HL-60 (cell line): ENCODE measurements at regions not wholly inside any gene's neighbourhood (a gene's known extent, or its start where the extent isn't known, plus 50 kb on each side); places are given as distances from the start of the nearest gene placed in this dataset.

Source experiments
- POLR2AphosphoS5 ChIP-seq: IDR thresholded peaks from 2 replicates; pipeline ENCODE4 v1.6.1; 2012; ENCODE audit warnings: low read depth
- TF ChIP-seq, protein P1 (sequence below): IDR thresholded peaks from 2 replicates; pipeline ENCODE4 v1.6.1; 2012; ENCODE audit warnings: low read depth; ENCODE audit not compliant: insufficient replicate concordance

DNA sequence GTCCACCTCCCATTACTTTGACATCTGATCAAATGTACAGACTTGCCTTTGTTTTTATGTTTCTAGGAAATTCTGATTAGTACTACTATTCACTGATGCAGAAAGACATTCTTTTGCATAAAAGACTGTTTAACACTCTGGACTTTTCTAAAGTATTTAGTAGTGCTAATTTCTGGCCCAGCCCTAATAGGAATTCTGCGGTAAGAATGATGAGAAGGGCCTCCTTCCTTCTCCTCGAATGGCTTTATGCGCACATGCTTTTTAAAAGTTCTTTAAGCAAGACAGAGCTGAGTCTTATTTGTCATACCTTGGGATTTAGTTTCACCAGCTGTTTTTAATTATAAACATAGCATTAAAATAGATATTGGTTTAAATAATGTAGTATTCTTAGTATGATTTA, 192.3 kb upstream of the RBMS3 start:
- no peak for TF ChIP-seq POLR2AphosphoS5
- TF ChIP-seq, protein P1, sequence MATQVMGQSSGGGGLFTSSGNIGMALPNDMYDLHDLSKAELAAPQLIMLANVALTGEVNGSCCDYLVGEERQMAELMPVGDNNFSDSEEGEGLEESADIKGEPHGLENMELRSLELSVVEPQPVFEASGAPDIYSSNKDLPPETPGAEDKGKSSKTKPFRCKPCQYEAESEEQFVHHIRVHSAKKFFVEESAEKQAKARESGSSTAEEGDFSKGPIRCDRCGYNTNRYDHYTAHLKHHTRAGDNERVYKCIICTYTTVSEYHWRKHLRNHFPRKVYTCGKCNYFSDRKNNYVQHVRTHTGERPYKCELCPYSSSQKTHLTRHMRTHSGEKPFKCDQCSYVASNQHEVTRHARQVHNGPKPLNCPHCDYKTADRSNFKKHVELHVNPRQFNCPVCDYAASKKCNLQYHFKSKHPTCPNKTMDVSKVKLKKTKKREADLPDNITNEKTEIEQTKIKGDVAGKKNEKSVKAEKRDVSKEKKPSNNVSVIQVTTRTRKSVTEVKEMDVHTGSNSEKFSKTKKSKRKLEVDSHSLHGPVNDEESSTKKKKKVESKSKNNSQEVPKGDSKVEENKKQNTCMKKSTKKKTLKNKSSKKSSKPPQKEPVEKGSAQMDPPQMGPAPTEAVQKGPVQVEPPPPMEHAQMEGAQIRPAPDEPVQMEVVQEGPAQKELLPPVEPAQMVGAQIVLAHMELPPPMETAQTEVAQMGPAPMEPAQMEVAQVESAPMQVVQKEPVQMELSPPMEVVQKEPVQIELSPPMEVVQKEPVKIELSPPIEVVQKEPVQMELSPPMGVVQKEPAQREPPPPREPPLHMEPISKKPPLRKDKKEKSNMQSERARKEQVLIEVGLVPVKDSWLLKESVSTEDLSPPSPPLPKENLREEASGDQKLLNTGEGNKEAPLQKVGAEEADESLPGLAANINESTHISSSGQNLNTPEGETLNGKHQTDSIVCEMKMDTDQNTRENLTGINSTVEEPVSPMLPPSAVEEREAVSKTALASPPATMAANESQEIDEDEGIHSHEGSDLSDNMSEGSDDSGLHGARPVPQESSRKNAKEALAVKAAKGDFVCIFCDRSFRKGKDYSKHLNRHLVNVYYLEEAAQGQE: no peak
